ENCODE measurements at regions not wholly inside any gene's neighbourhood (a gene's known extent, or its start where the extent isn't known, plus 50 kb on each side); places are given as distances from the start of the nearest gene placed in this dataset.

GRCh38 chr22:22035771-22036314 lies 53.3 kb upstream of the TOP3B start:
- no peak for DNase-seq

GRCh38 chr22:22035203-22035602 lies 52.6 kb upstream of the TOP3B start:
- no peak for DNase-seq

- DNase-seq, result no peak
These were observed 52.0 kb upstream of the TOP3B start for GRCh38 chr22:22034469-22035132.

- DNase-seq, result no peak
These were observed 51.3 kb upstream of the TOP3B start for GRCh38 chr22:22033803-22034468.

- DNase-seq, result no peak
These were observed 50.6 kb upstream of the TOP3B start for GRCh38 chr22:22032906-22033802.

- DNase-seq, result no peak
These were observed 49.7 kb upstream of the TOP3B start for GRCh38 chr22:22032099-22032905.

Measured in T-helper 9 cell (primary cell).